ENCODE measurements at regions not wholly inside any gene's neighbourhood (a gene's known extent, or its start where the extent isn't known, plus 50 kb on each side); places are given as distances from the start of the nearest gene placed in this dataset.

GRCh38 chr12:13462450-13462849 is 265.9 kb downstream of the EMP1 start:
- Histone ChIP-seq H2AFZ (ENCODE audit: low read depth, low read length) (no peak overlapping the region), H3K4me3 (ENCODE audit: low read length) (no peak overlapping the region), H3K4me1 (ENCODE audit: insufficient read depth, low read length) (no peaks in the 10 kb centered on the region), H3K27me3 (ENCODE audit: insufficient read depth, low read length) (peaks cover 6% of the 10 kb centered on the region), H3K36me3 (ENCODE audit: insufficient read depth, low read length) (no peaks in the 10 kb centered on the region), H3K9me3 (ENCODE audit: low read length) (no peaks in the 10 kb centered on the region)

GRCh38 chr12:13455778-13456144 is 259.2 kb downstream of the EMP1 start:
- Histone ChIP-seq H3K4me3 (ENCODE audit: low read length) (no peak overlapping the region), H3K9me3 (ENCODE audit: low read length) (no peaks in the 10 kb centered on the region), H3K36me3 (ENCODE audit: insufficient read depth, low read length) (no peaks in the 10 kb centered on the region), H3K27me3 (ENCODE audit: insufficient read depth, low read length) (no peaks in the 10 kb centered on the region), H3K4me1 (ENCODE audit: insufficient read depth, low read length) (no peaks in the 10 kb centered on the region), H2AFZ (ENCODE audit: low read depth, low read length) (no peak overlapping the region)

- H3K4me1 ChIP-seq (ENCODE audit: insufficient read depth, low read length) = no peaks in the 10 kb centered on the region
- H2AFZ ChIP-seq (ENCODE audit: low read depth, low read length) = no peak overlapping the region
- no peaks in the 10 kb centered on the region for H3K27me3 ChIP-seq (ENCODE audit: insufficient read depth, low read length)
- H3K36me3 ChIP-seq (ENCODE audit: insufficient read depth, low read length) = no peaks in the 10 kb centered on the region
- no peaks in the 10 kb centered on the region for H3K9me3 ChIP-seq (ENCODE audit: low read length)
- no peak overlapping the region for H3K4me3 ChIP-seq (ENCODE audit: low read length)
Measured at GRCh38 chr12:13454991-13455777, 258.7 kb downstream of the EMP1 start.

- H3K9me3 ChIP-seq (ENCODE audit: low read length) = no peaks in the 10 kb centered on the region
Measured at GRCh38 chr12:13452955-13453570, 256.5 kb downstream of the EMP1 start.

GRCh38 chr12:13451776-13452175 is 255.2 kb downstream of the EMP1 start:
- Histone ChIP-seq H2AFZ (ENCODE audit: low read depth, low read length) (no peak overlapping the region), H3K4me1 (ENCODE audit: insufficient read depth, low read length) (no peaks in the 10 kb centered on the region), H3K9me3 (ENCODE audit: low read length) (no peaks in the 10 kb centered on the region), H3K4me3 (ENCODE audit: low read length) (no peak overlapping the region), H3K27me3 (ENCODE audit: insufficient read depth, low read length) (peaks cover 2% of the 10 kb centered on the region), H3K36me3 (ENCODE audit: insufficient read depth, low read length) (no peaks in the 10 kb centered on the region)

More at GRCh38 chr12:13452955-13453570, 256.5 kb downstream of the EMP1 start:
- peaks cover 2% of the 10 kb centered on the region for H3K27me3 ChIP-seq (ENCODE audit: insufficient read depth, low read length)
- no peak overlapping the region for H3K4me3 ChIP-seq (ENCODE audit: low read length)
- no peaks in the 10 kb centered on the region for H3K36me3 ChIP-seq (ENCODE audit: insufficient read depth, low read length)
- no peak overlapping the region for H2AFZ ChIP-seq (ENCODE audit: low read depth, low read length)
- no peaks in the 10 kb centered on the region for H3K4me1 ChIP-seq (ENCODE audit: insufficient read depth, low read length)

- H2AFZ ChIP-seq (ENCODE audit: low read depth, low read length) = no peak overlapping the region
- no peaks in the 10 kb centered on the region for H3K9me3 ChIP-seq (ENCODE audit: low read length)
- H3K4me3 ChIP-seq (ENCODE audit: low read length) = no peak overlapping the region
- H3K27me3 ChIP-seq (ENCODE audit: insufficient read depth, low read length) = peaks cover 2% of the 10 kb centered on the region
- no peaks in the 10 kb centered on the region for H3K4me1 ChIP-seq (ENCODE audit: insufficient read depth, low read length)
- no peaks in the 10 kb centered on the region for H3K36me3 ChIP-seq (ENCODE audit: insufficient read depth, low read length)
Measured at GRCh38 chr12:13450231-13451080, 253.9 kb downstream of the EMP1 start.

- H3K4me3 ChIP-seq (ENCODE audit: low read length) = no peak overlapping the region
- no peaks in the 10 kb centered on the region for H3K36me3 ChIP-seq (ENCODE audit: insufficient read depth, low read length)
- H2AFZ ChIP-seq (ENCODE audit: low read depth, low read length) = no peak overlapping the region
- H3K4me1 ChIP-seq (ENCODE audit: insufficient read depth, low read length) = no peaks in the 10 kb centered on the region
- peaks cover 3% of the 10 kb centered on the region for H3K27me3 ChIP-seq (ENCODE audit: insufficient read depth, low read length)
- H3K9me3 ChIP-seq (ENCODE audit: low read length) = no peaks in the 10 kb centered on the region
Measured at GRCh38 chr12:13444076-13444475, 247.6 kb downstream of the EMP1 start.

- Histone ChIP-seq H3K9me3 (ENCODE audit: low read length) (no peaks in the 10 kb centered on the region), H3K36me3 (ENCODE audit: insufficient read depth, low read length) (no peaks in the 10 kb centered on the region)
Measured at GRCh38 chr12:13443498-13443897, 247.0 kb downstream of the EMP1 start.

GRCh38 chr12:13443028-13443427 is 246.5 kb downstream of the EMP1 start:
- Histone ChIP-seq H3K9me3 (ENCODE audit: low read length) (no peaks in the 10 kb centered on the region), H3K27me3 (ENCODE audit: insufficient read depth, low read length) (peaks cover 3% of the 10 kb centered on the region), H2AFZ (ENCODE audit: low read depth, low read length) (no peak overlapping the region), H3K4me3 (ENCODE audit: low read length) (no peak overlapping the region), H3K36me3 (ENCODE audit: insufficient read depth, low read length) (no peaks in the 10 kb centered on the region), H3K4me1 (ENCODE audit: insufficient read depth, low read length) (no peaks in the 10 kb centered on the region)

More at GRCh38 chr12:13443498-13443897, 247.0 kb downstream of the EMP1 start:
- H3K4me3 ChIP-seq (ENCODE audit: low read length) = no peak overlapping the region
- H3K27me3 ChIP-seq (ENCODE audit: insufficient read depth, low read length) = peaks cover 3% of the 10 kb centered on the region
- no peak overlapping the region for H2AFZ ChIP-seq (ENCODE audit: low read depth, low read length)
- H3K4me1 ChIP-seq (ENCODE audit: insufficient read depth, low read length) = no peaks in the 10 kb centered on the region

- Histone ChIP-seq H3K9me3 (ENCODE audit: low read length) (no peaks in the 10 kb centered on the region), H3K4me1 (ENCODE audit: insufficient read depth, low read length) (no peaks in the 10 kb centered on the region), H3K36me3 (ENCODE audit: insufficient read depth, low read length) (no peaks in the 10 kb centered on the region), H2AFZ (ENCODE audit: low read depth, low read length) (no peak overlapping the region), H3K4me3 (ENCODE audit: low read length) (no peak overlapping the region), H3K27me3 (ENCODE audit: insufficient read depth, low read length) (peaks cover 3% of the 10 kb centered on the region)
Measured at GRCh38 chr12:13442457-13442856, 245.9 kb downstream of the EMP1 start.

GRCh38 chr12:13440844-13441243 is 244.3 kb downstream of the EMP1 start:
- Histone ChIP-seq H3K36me3 (ENCODE audit: insufficient read depth, low read length) (no peaks in the 10 kb centered on the region), H2AFZ (ENCODE audit: low read depth, low read length) (no peak overlapping the region), H3K4me3 (ENCODE audit: low read length) (no peak overlapping the region), H3K27me3 (ENCODE audit: insufficient read depth, low read length) (peaks cover 3% of the 10 kb centered on the region), H3K9me3 (ENCODE audit: low read length) (no peaks in the 10 kb centered on the region), H3K4me1 (ENCODE audit: insufficient read depth, low read length) (no peaks in the 10 kb centered on the region)

- no peaks in the 10 kb centered on the region for H3K9me3 ChIP-seq (ENCODE audit: low read length)
- no peak overlapping the region for H3K4me3 ChIP-seq (ENCODE audit: low read length)
- H2AFZ ChIP-seq (ENCODE audit: low read depth, low read length) = no peak overlapping the region
- no peaks in the 10 kb centered on the region for H3K4me1 ChIP-seq (ENCODE audit: insufficient read depth, low read length)
- peaks cover 5% of the 10 kb centered on the region for H3K27me3 ChIP-seq (ENCODE audit: insufficient read depth, low read length)
- no peaks in the 10 kb centered on the region for H3K36me3 ChIP-seq (ENCODE audit: insufficient read depth, low read length)
Measured at GRCh38 chr12:13437541-13437940, 241.0 kb downstream of the EMP1 start.

Data from neuron (in vitro differentiated cells).